Gastrocnemius medialis (tissue), 4 donors: ENCODE measurements at regions not wholly inside any gene's neighbourhood (a gene's known extent, or its start where the extent isn't known, plus 50 kb on each side); places are given as distances from the start of the nearest gene placed in this dataset.

ENCODE experiments used
- ATAC-seq, 2 donors: fragments of 150-250 bp; one replicate each; pipeline ENCODE4 v1.9.1; 2016
- DNase-seq, 2 donors: peaks; one replicate each; pipeline ENCODE4 v3.0.0-alpha.2; 2019
- H3K27ac ChIP-seq, 4 donors: fragments of 200-600 bp; sonication (generic); 1 replicate in 1 of 4; 2 replicates in 3 of 4; pipeline ENCODE4 v1.5.1; 2016 to 2018; ENCODE audit warnings: mild to moderate bottlenecking in 2 of 4, moderate library complexity in 1 of 4
- H3K27me3 ChIP-seq, 3 donors: fragments of 200-600 bp; sonication (generic) in 2 of 3; 1 replicate in 1 of 3; 2 replicates in 2 of 3; pipeline versions ENCODE4 v1.5.1 to v1.6.0; 2016 to 2019; ENCODE audit warnings: mild to moderate bottlenecking in 1 of 3, moderate library complexity in 1 of 3
- H3K36me3 ChIP-seq, 2 donors: fragments of 200-600 bp; sonication (generic) in 1 of 2; one replicate each; pipeline ENCODE4 v1.5.1; 2017 to 2018
- H3K4me1 ChIP-seq, 2 donors: fragments of 200-600 bp; sonication (generic) in 1 of 2; one replicate each; pipeline ENCODE4 v1.5.1; 2016 to 2017; ENCODE audit warnings: mild to moderate bottlenecking in 2 of 2
- H3K4me3 ChIP-seq, 4 donors: fragments of 200-600 bp; sonication (generic) in 3 of 4; 1 replicate in 1 of 4; 2 replicates in 3 of 4; pipeline ENCODE4 v1.5.1; 2016 to 2019; ENCODE audit warnings: mild to moderate bottlenecking in 2 of 4
- H3K9me3 ChIP-seq, 3 donors: fragments of 200-600 bp; sonication (generic) in 2 of 3; 1 replicate in 1 of 3; 2 replicates in 2 of 3; pipeline ENCODE4 v1.5.1; 2016 to 2019
- POLR2A ChIP-seq, 2 donors: fragments of 450-650 bp; IDR thresholded peaks; one replicate each; pipeline ENCODE4 v1.6.1; 2017; ENCODE audit warnings: antibody characterized with exemption in 2 of 2, mild to moderate bottlenecking in 2 of 2, moderate library complexity in 2 of 2
- in situ Hi-C, 4 donors: fragments of 200-750 bp; cut with MboI; loops; one replicate each; pipeline versions ENCODE4 v1.15.0 to v1.8.0; 2017; ENCODE audit warnings: low sequenced_read_pairs in 4 of 4
- intact Hi-C: fragments of 100-400 bp; cut with DNase I; formaldehyde crosslinking; loops from one replicate; pipeline ENCODE4 v1.15.1; 2023; ENCODE audit warnings: low total_unique reads
- TF ChIP-seq, protein P1 (sequence below), 5 experiments: fragments of 450-650 bp in 3 of 5; fragments of 200-600 bp in 2 of 5; sonication (generic) in 2 of 5; IDR thresholded peaks in 4 of 5; conservative IDR thresholded peaks in 1 of 5; 1 replicate in 4 of 5; 2 replicates in 1 of 5; pipeline ENCODE4 v1.5.1; 2016 to 2019; ENCODE audit warnings: antibody characterized with exemption in 5 of 5, mild to moderate bottlenecking in 3 of 5, moderate library complexity in 3 of 5

DNA sequence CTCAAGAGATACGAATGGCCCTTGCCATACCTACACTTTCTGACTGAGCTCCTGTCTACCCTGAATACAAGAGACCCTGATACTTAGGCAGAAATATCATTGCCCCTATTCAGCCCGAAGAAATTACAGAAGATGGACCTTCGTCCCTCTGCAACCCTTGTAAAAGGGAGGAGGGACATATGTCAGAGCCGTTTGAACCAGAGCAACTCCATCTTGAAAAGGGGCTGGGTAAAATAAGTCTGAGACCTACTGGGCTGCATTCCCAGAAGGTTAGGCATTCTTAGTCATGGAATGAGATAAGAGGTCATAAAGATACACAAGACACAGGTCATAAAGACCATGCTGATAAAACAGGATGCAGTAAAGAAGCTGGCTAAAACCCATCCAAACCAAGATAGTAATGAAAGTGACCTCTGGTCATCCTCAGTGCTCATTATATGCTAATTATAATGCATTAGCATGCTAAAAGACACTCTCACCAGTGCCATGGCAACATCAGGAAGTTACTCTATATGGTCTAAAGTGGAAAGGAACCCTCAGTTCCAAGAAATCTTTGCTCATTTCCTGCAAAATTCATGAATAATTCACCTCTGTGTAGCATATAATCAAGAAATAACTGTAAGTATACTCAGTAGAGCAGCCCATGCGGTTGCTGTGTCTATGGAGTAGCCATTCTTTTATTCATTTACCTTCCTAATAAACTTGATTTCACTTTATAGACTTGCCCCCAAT lies 49.7 kb upstream of the GPD1L start:
- no peak overlapping the region for H3K4me3 ChIP-seq
- H3K4me1 ChIP-seq, result peaks cover 0 to 8% of the 10 kb centered on the region in 2 donors
- in situ Hi-C loops, result no loop called here
- H3K27me3 ChIP-seq, result no peaks in the 10 kb centered on the region
- no peak for ATAC-seq
- no peaks in the 10 kb centered on the region for H3K9me3 ChIP-seq
- no peak overlapping the region for H3K27ac ChIP-seq
- DNase-seq, result no peak
- no peaks in the 10 kb centered on the region for H3K36me3 ChIP-seq
- intact Hi-C loops, result no loop called here
- no peak for TF ChIP-seq POLR2A (IDR thresholded peaks at IDR 0.05)
- TF ChIP-seq, protein P1, sequence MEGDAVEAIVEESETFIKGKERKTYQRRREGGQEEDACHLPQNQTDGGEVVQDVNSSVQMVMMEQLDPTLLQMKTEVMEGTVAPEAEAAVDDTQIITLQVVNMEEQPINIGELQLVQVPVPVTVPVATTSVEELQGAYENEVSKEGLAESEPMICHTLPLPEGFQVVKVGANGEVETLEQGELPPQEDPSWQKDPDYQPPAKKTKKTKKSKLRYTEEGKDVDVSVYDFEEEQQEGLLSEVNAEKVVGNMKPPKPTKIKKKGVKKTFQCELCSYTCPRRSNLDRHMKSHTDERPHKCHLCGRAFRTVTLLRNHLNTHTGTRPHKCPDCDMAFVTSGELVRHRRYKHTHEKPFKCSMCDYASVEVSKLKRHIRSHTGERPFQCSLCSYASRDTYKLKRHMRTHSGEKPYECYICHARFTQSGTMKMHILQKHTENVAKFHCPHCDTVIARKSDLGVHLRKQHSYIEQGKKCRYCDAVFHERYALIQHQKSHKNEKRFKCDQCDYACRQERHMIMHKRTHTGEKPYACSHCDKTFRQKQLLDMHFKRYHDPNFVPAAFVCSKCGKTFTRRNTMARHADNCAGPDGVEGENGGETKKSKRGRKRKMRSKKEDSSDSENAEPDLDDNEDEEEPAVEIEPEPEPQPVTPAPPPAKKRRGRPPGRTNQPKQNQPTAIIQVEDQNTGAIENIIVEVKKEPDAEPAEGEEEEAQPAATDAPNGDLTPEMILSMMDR (IDR thresholded peaks at IDR 0.05 in 4 of 5, conservative IDR thresholded peaks at IDR 0.05 in 1 of 5), result no peak
